Activated T-helper 1 cell treated with anti-CD3 and anti-CD28 coated beads, Interleukin-12 subunit alpha, Interleukin-12 subunit beta, Interleukin-2, Interleukin-4 antibody, amounts not matched to agents 30 ng/mL and 10 ng/mL and 1 ng/mL, durations not matched to agents 14 hours and 24 hours and 36 hours (primary cell): ENCODE measurements at regions not wholly inside any gene's neighbourhood (a gene's known extent, or its start where the extent isn't known, plus 50 kb on each side); places are given as distances from the start of the nearest gene placed in this dataset.
"Not testable (repeated sequence)": the region's sequence is repeated elsewhere in the genome, so short reads cannot be mapped to it uniquely, and the experiment has no call there.

Experiments
- DNase-seq: peaks from one replicate; pipeline ENCODE4 v3.0.0; 2021; ENCODE audit warnings: low spot score
- H3K27ac Mint-ChIP-seq: one replicate; pipeline ENCODE4 v1.8.0; 2021; ENCODE audit warnings: mild to moderate bottlenecking, mixed read lengths
- H3K27me3 Mint-ChIP-seq: one replicate; pipeline ENCODE4 v1.8.0; 2022; ENCODE audit warnings: mild to moderate bottlenecking, moderate library complexity, mixed read lengths; ENCODE audit not compliant: insufficient read depth
- H3K36me3 Mint-ChIP-seq: one replicate; pipeline ENCODE4 v1.8.0; 2021; ENCODE audit warnings: low read depth, mixed read lengths
- H3K4me1 Mint-ChIP-seq: one replicate; pipeline ENCODE4 v1.8.0; 2021; ENCODE audit warnings: low read depth, mixed read lengths
- H3K4me3 Mint-ChIP-seq: one replicate; pipeline ENCODE4 v1.8.0; 2021; ENCODE audit warnings: mild to moderate bottlenecking, moderate library complexity, mixed read lengths
- H3K9me3 Mint-ChIP-seq: one replicate; pipeline ENCODE4 v1.8.0; 2021; ENCODE audit warnings: mixed read lengths
- intact Hi-C: fragments of 100-400 bp; cut with micrococcal nuclease; formaldehyde crosslinking; loops from one replicate; pipeline ENCODE4 v1.15.1; 2024

DNA sequence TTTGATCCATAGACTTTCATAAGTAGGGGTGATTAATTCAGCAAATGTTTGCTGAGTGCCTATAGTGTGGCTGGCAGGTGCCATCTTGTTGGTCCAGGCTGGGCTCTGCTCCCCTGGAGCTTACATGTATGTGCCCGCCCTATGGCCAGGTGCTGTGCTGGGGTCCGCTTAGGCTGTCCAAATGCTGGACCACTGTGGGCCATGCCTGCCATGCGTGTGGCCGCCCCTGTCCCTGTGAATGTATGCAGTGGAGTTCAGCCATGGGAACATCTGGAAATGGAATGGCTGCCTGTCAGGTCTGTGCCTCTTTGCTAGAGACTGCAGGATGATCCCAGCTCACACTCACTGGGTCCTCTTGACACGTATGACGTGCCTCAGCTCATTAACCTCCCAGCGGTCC lies 594.6 kb downstream of the TBC1D22A start:
- H3K4me1 Mint-ChIP-seq: no peaks in the 10 kb centered on the region
- peaks cover 4% of the 10 kb centered on the region for H3K9me3 Mint-ChIP-seq
- H3K36me3 Mint-ChIP-seq: no peaks in the 10 kb centered on the region
- H3K4me3 Mint-ChIP-seq: no peak overlapping the region
- peaks cover 2% of the 10 kb centered on the region for H3K27me3 Mint-ChIP-seq
- intact Hi-C loops: no loop called here
- H3K27ac Mint-ChIP-seq: no peak overlapping the region
- no peak for DNase-seq

- H3K27me3 Mint-ChIP-seq: peaks cover 3% of the 10 kb centered on the region
- intact Hi-C loops: no loop called here
- DNase-seq: no peak
Measured at GRCh38 chr22:47356511-47357011, 594.1 kb downstream of the TBC1D22A start.

GRCh38 chr22:47355776-47356510 lies 593.5 kb downstream of the TBC1D22A start:
- Mint-ChIP-seq H3K27me3 (peaks cover 1% of the 10 kb centered on the region), H3K36me3 (no peaks in the 10 kb centered on the region), H3K9me3 (no peaks in the 10 kb centered on the region), H3K4me3 (no peak overlapping the region), H3K27ac (no peak overlapping the region), H3K4me1 (no peaks in the 10 kb centered on the region)
- intact Hi-C loops: no loop called here
- no peak for DNase-seq

More at GRCh38 chr22:47356511-47357011, 594.1 kb downstream of the TBC1D22A start:
- Mint-ChIP-seq H3K27ac (no peak overlapping the region), H3K4me3 (no peak overlapping the region), H3K9me3 (peaks cover 4% of the 10 kb centered on the region), H3K36me3 (no peaks in the 10 kb centered on the region), H3K4me1 (no peaks in the 10 kb centered on the region)

DNA sequence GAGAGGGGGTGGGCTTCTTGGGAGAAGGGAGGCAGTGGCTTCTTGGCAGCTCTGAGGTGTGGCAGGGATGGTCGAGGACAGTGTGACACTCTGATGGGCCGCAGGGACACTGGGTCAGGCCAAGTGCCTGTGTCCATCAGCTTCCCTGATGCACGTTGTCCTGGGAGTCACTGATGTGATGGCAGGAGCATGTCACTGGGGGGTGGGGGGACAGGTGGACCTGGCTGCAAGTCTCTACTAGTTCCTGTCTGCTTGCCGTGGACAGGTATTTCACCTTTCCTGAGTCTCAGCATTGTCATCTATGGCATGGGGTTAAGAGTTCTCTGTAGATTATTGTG lies 592.9 kb downstream of the TBC1D22A start:
- no peak overlapping the region for H3K27ac Mint-ChIP-seq
- H3K9me3 Mint-ChIP-seq: no peaks in the 10 kb centered on the region
- H3K27me3 Mint-ChIP-seq: peaks cover 1% of the 10 kb centered on the region
- H3K4me1 Mint-ChIP-seq: no peaks in the 10 kb centered on the region
- intact Hi-C loops: no loop called here
- H3K36me3 Mint-ChIP-seq: no peaks in the 10 kb centered on the region
- H3K4me3 Mint-ChIP-seq: no peak overlapping the region
- no peak for DNase-seq

DNA sequence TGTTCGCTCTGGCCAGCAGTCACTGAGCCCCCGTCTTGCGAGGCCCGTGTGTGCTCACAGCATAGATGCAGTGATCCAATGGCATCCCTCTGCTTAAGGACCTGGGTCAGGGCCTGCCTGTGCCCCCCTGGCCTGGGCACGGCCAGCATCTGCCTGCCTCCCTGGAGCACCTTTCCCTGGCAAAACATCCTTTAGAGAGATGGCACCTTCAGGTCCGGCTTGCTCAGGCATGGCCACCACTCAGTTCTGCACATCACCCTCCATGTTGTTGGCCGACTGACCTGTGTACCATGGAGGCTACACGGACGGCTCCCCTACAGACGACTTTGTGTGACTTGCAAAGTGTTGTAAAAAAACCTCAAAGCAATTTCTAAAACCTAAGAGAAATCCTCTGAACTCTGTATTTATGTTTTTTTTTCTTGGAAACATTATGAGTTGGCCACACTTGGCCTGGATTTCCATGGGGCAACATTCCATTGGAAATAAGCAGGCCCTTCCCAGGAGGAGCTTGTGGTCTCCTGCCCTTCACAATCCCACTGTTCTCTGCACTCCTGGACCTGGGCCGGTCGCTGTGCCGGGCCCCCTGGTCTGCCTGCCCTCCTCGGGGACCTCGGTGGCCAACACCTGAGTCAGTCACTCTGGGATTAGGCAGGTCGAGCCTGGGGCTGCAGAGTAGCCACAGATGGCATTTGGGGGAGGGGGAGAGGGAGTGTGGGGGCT lies 592.4 kb downstream of the TBC1D22A start:
- H3K9me3 Mint-ChIP-seq: no peaks in the 10 kb centered on the region
- no peak for DNase-seq
- no peaks in the 10 kb centered on the region for H3K4me1 Mint-ChIP-seq
- no peak overlapping the region for H3K27ac Mint-ChIP-seq
- no peak overlapping the region for H3K4me3 Mint-ChIP-seq
- intact Hi-C loops: no loop called here
- H3K27me3 Mint-ChIP-seq: peaks cover 1% of the 10 kb centered on the region
- H3K36me3 Mint-ChIP-seq: no peaks in the 10 kb centered on the region

- H3K9me3 Mint-ChIP-seq: no peaks in the 10 kb centered on the region
- peaks cover 1% of the 10 kb centered on the region for H3K27me3 Mint-ChIP-seq
- H3K4me1 Mint-ChIP-seq: no peaks in the 10 kb centered on the region
- no peaks in the 10 kb centered on the region for H3K36me3 Mint-ChIP-seq
- H3K27ac Mint-ChIP-seq: no peak overlapping the region
- H3K4me3 Mint-ChIP-seq: no peak overlapping the region
- intact Hi-C loops: no loop called here
- DNase-seq: no peak
Measured at GRCh38 chr22:47352920-47353700, 590.7 kb downstream of the TBC1D22A start.

GRCh38 chr22:47351836-47352579 lies 589.6 kb downstream of the TBC1D22A start:
- no peak overlapping the region for H3K4me3 Mint-ChIP-seq
- no peaks in the 10 kb centered on the region for H3K4me1 Mint-ChIP-seq
- H3K27ac Mint-ChIP-seq: no peak overlapping the region
- peaks cover 1% of the 10 kb centered on the region for H3K27me3 Mint-ChIP-seq
- intact Hi-C loops: no loop called here
- no peaks in the 10 kb centered on the region for H3K9me3 Mint-ChIP-seq
- H3K36me3 Mint-ChIP-seq: no peaks in the 10 kb centered on the region
- no peak for DNase-seq

DNA sequence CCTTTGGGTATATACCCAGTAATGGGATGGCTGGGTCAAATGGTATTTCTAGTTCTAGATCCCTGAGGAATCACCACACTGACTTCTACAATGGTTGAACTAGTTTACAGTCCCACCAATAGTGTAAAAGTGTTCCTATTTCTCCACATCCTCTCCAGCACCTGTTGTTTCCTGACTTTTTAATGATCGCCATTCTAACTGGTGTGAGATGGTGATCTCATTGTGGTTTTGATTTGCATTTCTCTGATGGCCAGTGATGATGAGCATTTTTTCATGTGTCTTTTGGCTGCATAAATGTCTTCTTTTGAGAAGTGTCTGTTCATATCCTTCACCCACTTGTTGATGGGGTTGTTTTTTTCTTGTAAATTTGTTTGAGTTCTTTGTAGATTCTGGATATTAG lies 583.8 kb downstream of the TBC1D22A start:
- H3K27me3 Mint-ChIP-seq, H3K36me3 Mint-ChIP-seq, DNase-seq, H3K4me1 Mint-ChIP-seq, H3K27ac Mint-ChIP-seq, H3K9me3 Mint-ChIP-seq, H3K4me3 Mint-ChIP-seq, intact Hi-C loops: not testable (repeated sequence)

- Mint-ChIP-seq H3K27me3 (no peaks in the 10 kb centered on the region), H3K4me3 (no peak overlapping the region), H3K4me1 (no peaks in the 10 kb centered on the region), H3K27ac (no peak overlapping the region), H3K9me3 (no peaks in the 10 kb centered on the region), H3K36me3 (no peaks in the 10 kb centered on the region)
- intact Hi-C loops: no loop called here
- DNase-seq: no peak
Measured at GRCh38 chr22:47345025-47345424, 582.6 kb downstream of the TBC1D22A start.

- H3K27ac Mint-ChIP-seq: no peak overlapping the region
- no peaks in the 10 kb centered on the region for H3K9me3 Mint-ChIP-seq
- H3K4me3 Mint-ChIP-seq: no peak overlapping the region
- H3K36me3 Mint-ChIP-seq: no peaks in the 10 kb centered on the region
- DNase-seq: no peak
- H3K4me1 Mint-ChIP-seq: no peaks in the 10 kb centered on the region
- intact Hi-C loops: no loop called here
- no peaks in the 10 kb centered on the region for H3K27me3 Mint-ChIP-seq
Measured at GRCh38 chr22:47344414-47344813, 582.0 kb downstream of the TBC1D22A start.

- Mint-ChIP-seq H3K4me1 (no peaks in the 10 kb centered on the region), H3K36me3 (no peaks in the 10 kb centered on the region), H3K27me3 (no peaks in the 10 kb centered on the region), H3K27ac (no peak overlapping the region), H3K9me3 (no peaks in the 10 kb centered on the region), H3K4me3 (no peak overlapping the region)
- DNase-seq: no peak
- intact Hi-C loops: no loop called here
Measured at GRCh38 chr22:47343611-47344010, 581.2 kb downstream of the TBC1D22A start.

DNA sequence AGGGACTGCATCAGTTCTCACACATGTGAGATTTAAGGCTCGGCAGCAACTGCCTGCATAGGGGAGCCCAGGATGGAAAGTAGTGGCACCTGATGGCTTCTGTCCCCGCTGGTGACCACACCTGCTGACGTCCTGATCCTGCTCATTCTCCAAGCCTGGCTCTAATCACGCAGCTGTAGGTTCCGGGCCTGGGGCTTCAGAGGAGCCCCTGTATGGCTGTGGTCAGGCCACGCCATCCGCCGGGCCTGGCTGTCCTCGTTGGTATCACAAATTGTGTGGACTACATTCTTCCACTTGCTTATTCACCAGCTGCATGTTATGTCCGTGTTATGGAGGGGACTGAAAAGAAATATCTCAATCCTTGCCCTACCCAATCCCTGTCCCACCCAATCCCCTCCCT lies 580.0 kb downstream of the TBC1D22A start:
- H3K9me3 Mint-ChIP-seq: no peaks in the 10 kb centered on the region

More for the DNA sequence above, 580.0 kb downstream of the TBC1D22A start:
- DNase-seq: no peak
- Mint-ChIP-seq H3K27ac (no peak overlapping the region), H3K27me3 (no peaks in the 10 kb centered on the region), H3K36me3 (no peaks in the 10 kb centered on the region), H3K4me3 (no peak overlapping the region), H3K4me1 (no peaks in the 10 kb centered on the region)
- intact Hi-C loops: no loop called here
